Panc1 (cell line): ENCODE measurements at regions not wholly inside any gene's neighbourhood (a gene's known extent, or its start where the extent isn't known, plus 50 kb on each side); places are given as distances from the start of the nearest gene placed in this dataset.

Experiments
- ATAC-seq: fragments of 200-7000 bp; cut with Tn5 transposase; 2 replicates; pipeline ENCODE4 v1.9.1; 2020; ENCODE audit warnings: mild to moderate bottlenecking, moderate library complexity
- BruUV-seq: library from RNA; stranded (reverse); fragments of 400-500 nt; replicated peaks from 2 replicates; lab custom pipeline; 2021; lab: Mats Ljungman, UMichigan
- CTCF ChIA-PET: fragments of 300-600 bp; sonication (Branson Sonifier 250); formaldehyde crosslinking; loops from one replicate; lab custom pipeline; 2022; ENCODE audit warnings: antibody characterized with exemption; lab: Charles Lee
- POLR2A ChIA-PET: fragments of 300-600 bp; sonication (Branson Sonifier 250); formaldehyde crosslinking; loops from one replicate; lab custom pipeline; 2022; ENCODE audit warnings: antibody characterized with exemption; lab: Charles Lee
- DNase-seq: peaks from one replicate; pipeline ENCODE4 v3.0.0-alpha.2; 2010; ENCODE audit warnings: low read depth, low spot score
- H3K27ac ChIP-seq: 2 replicates; pipeline ENCODE4 v1.5.1; 2011; ENCODE audit warnings: mild to moderate bottlenecking, low read length, inconsistent platforms
- H3K27me3 ChIP-seq: fragments of 200-500 bp; sonication (Bioruptor generic); 2 replicates; pipeline ENCODE4 v1.6.0; 2014; ENCODE audit warnings: low read length, inconsistent platforms; ENCODE audit not compliant: control insufficient read depth, insufficient read depth
- H3K36me3 ChIP-seq: fragments of 200-500 bp; sonication (Bioruptor generic); 2 replicates; pipeline ENCODE4 v1.5.1; 2014; ENCODE audit warnings: inconsistent platforms, mild to moderate bottlenecking, low read length, moderate library complexity; ENCODE audit not compliant: control insufficient read depth, insufficient read depth
- H3K4me1 ChIP-seq: 2 replicates; pipeline ENCODE4 v1.5.1; 2011; ENCODE audit warnings: inconsistent platforms, mild to moderate bottlenecking, low read length, moderate library complexity; ENCODE audit not compliant: control insufficient read depth, insufficient read depth
- H3K4me3 ChIP-seq, 2 experiments: 2 replicates each; pipeline ENCODE4 v1.5.1; 2011 to 2012; ENCODE audit warnings: low read depth in 2 of 2, low read length in 2 of 2, mild to moderate bottlenecking in 2 of 2, inconsistent platforms in 1 of 2, moderate library complexity in 1 of 2
- H3K9me3 ChIP-seq: fragments of 200-500 bp; sonication (Bioruptor generic); 2 replicates; pipeline ENCODE4 v1.5.1; 2014; ENCODE audit warnings: low read depth, mild to moderate bottlenecking, inconsistent platforms, low read length, moderate library complexity; ENCODE audit not compliant: control insufficient read depth, insufficient read depth
- POLR2AphosphoS5 ChIP-seq: IDR thresholded peaks from 2 replicates; pipeline ENCODE4 v1.6.1; 2012; ENCODE audit warnings: mild to moderate bottlenecking, low read depth, low read length, moderate library complexity
- SIN3A ChIP-seq: IDR thresholded peaks from 2 replicates; pipeline ENCODE4 v1.6.1; 2012; ENCODE audit warnings: low read depth, mild to moderate bottlenecking, low read length, moderate library complexity, borderline replicate concordance; ENCODE audit not compliant: insufficient read depth
- TCF7L2 ChIP-seq: IDR thresholded peaks from 2 replicates; pipeline ENCODE4 v1.6.1; 2011; ENCODE audit warnings: mild to moderate bottlenecking, low read depth, low read length, inconsistent platforms
- in situ Hi-C: cut with HindIII; loops from 2 replicates; pipeline ENCODE4 v1.10.0; 2016; ENCODE audit warnings: low sequenced_read_pairs, low pct_unique_long_range_greater_than_20kb
- intact Hi-C: fragments of 100-400 bp; cut with micrococcal nuclease; formaldehyde crosslinking; loops from one replicate; pipeline ENCODE4 v1.10.0; 2022; ENCODE audit not compliant: unreplicated experiment
- TF ChIP-seq, protein P1 (sequence below), 2 experiments: IDR thresholded peaks; 2 replicates each; pipeline ENCODE4 v1.6.1; 2011 to 2012; ENCODE audit warnings: low read depth in 2 of 2, control low read depth in 1 of 2, low read length in 1 of 2, mild to moderate bottlenecking in 1 of 2, moderate library complexity in 1 of 2; ENCODE audit not compliant: insufficient read depth in 1 of 2
- TF ChIP-seq, protein P2 (sequence below): fragments of 450-650 bp; IDR thresholded peaks from 2 replicates; pipeline ENCODE4 v1.5.1; 2017; ENCODE audit warnings: mild to moderate bottlenecking

DNA sequence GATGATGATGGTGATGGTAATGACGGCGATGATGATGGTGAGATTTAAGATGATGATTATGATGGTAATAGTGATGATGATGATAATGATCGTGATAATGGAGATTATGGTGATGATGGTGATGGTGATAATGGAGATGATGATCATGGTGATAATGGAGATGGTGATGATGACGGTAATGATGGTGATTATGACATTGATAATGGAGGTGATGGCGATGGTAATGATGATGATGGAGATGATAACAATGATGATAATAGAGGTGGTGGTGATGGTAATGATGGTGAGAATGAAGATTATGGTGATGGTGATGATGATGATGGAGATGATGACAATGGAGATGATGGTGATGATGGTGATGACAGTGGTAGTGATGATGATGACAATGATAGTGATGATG, 69.7 kb downstream of the MED10 start:
- no peak overlapping the region for H3K4me3 ChIP-seq
- no peaks in the 10 kb centered on the region for H3K9me3 ChIP-seq
- no peaks in the 10 kb centered on the region for H3K36me3 ChIP-seq
- intact Hi-C loops (no loop called here), in situ Hi-C loops (no loop called here)
- H3K27me3 ChIP-seq = peaks cover 6% of the 10 kb centered on the region
- no peaks in the 10 kb centered on the region for H3K4me1 ChIP-seq
- BruUV-seq = no TSS peak
- no peak for ATAC-seq
- DNase-seq = no peak
- H3K27ac ChIP-seq = no peak overlapping the region
- TF ChIP-seq POLR2AphosphoS5 (no peak), SIN3A (no peak), TCF7L2 (no peak)
- TF ChIP-seq, protein P1, sequence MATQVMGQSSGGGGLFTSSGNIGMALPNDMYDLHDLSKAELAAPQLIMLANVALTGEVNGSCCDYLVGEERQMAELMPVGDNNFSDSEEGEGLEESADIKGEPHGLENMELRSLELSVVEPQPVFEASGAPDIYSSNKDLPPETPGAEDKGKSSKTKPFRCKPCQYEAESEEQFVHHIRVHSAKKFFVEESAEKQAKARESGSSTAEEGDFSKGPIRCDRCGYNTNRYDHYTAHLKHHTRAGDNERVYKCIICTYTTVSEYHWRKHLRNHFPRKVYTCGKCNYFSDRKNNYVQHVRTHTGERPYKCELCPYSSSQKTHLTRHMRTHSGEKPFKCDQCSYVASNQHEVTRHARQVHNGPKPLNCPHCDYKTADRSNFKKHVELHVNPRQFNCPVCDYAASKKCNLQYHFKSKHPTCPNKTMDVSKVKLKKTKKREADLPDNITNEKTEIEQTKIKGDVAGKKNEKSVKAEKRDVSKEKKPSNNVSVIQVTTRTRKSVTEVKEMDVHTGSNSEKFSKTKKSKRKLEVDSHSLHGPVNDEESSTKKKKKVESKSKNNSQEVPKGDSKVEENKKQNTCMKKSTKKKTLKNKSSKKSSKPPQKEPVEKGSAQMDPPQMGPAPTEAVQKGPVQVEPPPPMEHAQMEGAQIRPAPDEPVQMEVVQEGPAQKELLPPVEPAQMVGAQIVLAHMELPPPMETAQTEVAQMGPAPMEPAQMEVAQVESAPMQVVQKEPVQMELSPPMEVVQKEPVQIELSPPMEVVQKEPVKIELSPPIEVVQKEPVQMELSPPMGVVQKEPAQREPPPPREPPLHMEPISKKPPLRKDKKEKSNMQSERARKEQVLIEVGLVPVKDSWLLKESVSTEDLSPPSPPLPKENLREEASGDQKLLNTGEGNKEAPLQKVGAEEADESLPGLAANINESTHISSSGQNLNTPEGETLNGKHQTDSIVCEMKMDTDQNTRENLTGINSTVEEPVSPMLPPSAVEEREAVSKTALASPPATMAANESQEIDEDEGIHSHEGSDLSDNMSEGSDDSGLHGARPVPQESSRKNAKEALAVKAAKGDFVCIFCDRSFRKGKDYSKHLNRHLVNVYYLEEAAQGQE (IDR thresholded peaks at IDR 0.05; ENCODE audit: insufficient read depth in 1 of 2, low read depth in 2 of 2, low read length in 1 of 2) = no peak
- TF ChIP-seq, protein P2, sequence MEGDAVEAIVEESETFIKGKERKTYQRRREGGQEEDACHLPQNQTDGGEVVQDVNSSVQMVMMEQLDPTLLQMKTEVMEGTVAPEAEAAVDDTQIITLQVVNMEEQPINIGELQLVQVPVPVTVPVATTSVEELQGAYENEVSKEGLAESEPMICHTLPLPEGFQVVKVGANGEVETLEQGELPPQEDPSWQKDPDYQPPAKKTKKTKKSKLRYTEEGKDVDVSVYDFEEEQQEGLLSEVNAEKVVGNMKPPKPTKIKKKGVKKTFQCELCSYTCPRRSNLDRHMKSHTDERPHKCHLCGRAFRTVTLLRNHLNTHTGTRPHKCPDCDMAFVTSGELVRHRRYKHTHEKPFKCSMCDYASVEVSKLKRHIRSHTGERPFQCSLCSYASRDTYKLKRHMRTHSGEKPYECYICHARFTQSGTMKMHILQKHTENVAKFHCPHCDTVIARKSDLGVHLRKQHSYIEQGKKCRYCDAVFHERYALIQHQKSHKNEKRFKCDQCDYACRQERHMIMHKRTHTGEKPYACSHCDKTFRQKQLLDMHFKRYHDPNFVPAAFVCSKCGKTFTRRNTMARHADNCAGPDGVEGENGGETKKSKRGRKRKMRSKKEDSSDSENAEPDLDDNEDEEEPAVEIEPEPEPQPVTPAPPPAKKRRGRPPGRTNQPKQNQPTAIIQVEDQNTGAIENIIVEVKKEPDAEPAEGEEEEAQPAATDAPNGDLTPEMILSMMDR = no peak
- ChIA-PET CTCF (interaction anchor here (1.0 kb wide), 1 partner anchor 13 kb away, joined by 3 read pairs; no protein-coding TSS in a partner anchor), POLR2A (no interaction called here)

DNA sequence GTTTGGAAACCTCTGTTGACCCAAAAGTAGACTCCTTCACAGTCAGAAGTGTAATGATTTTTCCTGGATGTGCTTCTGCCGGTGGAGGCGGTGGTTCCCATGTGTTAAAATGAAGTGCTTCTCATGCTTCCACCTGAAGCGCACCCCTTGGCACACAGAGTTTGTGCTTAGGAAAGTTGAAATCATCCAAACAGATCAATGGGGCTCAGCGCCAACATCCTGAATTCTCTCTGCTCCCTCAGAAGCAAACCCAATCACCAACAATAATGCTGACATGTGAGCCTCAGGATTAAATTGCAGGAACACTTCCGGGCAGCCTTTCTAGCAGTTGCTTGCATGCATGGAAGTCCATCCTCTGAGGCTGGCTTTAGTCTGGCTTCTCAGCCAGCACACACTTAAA, 71.0 kb downstream of the MED10 start:
- no peak for DNase-seq
- no peak for ATAC-seq
- Histone ChIP-seq H3K27ac (no peak overlapping the region), H3K4me1 (no peaks in the 10 kb centered on the region), H3K4me3 (no peak overlapping the region), H3K36me3 (no peaks in the 10 kb centered on the region), H3K27me3 (peaks cover 3% of the 10 kb centered on the region), H3K9me3 (no peaks in the 10 kb centered on the region)
- CTCF ChIA-PET = no interaction called here
- in situ Hi-C loops (no loop called here), intact Hi-C loops (no loop called here)
- POLR2A ChIA-PET = no interaction called here
- no TSS peak for BruUV-seq
- TF ChIP-seq, protein P1 (IDR thresholded peaks at IDR 0.05; ENCODE audit: insufficient read depth in 1 of 2, low read depth in 2 of 2, low read length in 1 of 2) = no peak
- TF ChIP-seq SIN3A (no peak), POLR2AphosphoS5 (no peak), TCF7L2 (no peak)
- TF ChIP-seq, protein P2 = no peak
